Liver (tissue), 8 donors: ENCODE measurements at regions not wholly inside any gene's neighbourhood (a gene's known extent, or its start where the extent isn't known, plus 50 kb on each side); places are given as distances from the start of the nearest gene placed in this dataset.
"Not testable (repeated sequence)": the region's sequence is repeated elsewhere in the genome, so short reads cannot be mapped to it uniquely, and the experiment has no call there.

Source experiments
- DNase-seq: peaks from one replicate; pipeline ENCODE4 v3.0.0-alpha.2; 2017; ENCODE audit warnings: low spot score
- H3K27ac ChIP-seq, 2 donors: one replicate each; pipeline ENCODE4 v1.7.0; 2013; ENCODE audit warnings: inconsistent platforms in 2 of 2, low read length in 2 of 2, control low read depth in 1 of 2, low read depth in 1 of 2, mild to moderate bottlenecking in 1 of 2
- H3K27me3 ChIP-seq, 4 donors: one replicate each; pipeline versions ENCODE4 v1.6.1 to v1.7.0; 2013; ENCODE audit warnings: low read length in 3 of 4, inconsistent platforms in 1 of 4, mild to moderate bottlenecking in 1 of 4, moderate library complexity in 1 of 4; ENCODE audit not compliant: control insufficient read depth in 4 of 4, insufficient read depth in 4 of 4
- H3K36me3 ChIP-seq, 4 donors: one replicate each; pipeline versions ENCODE4 v1.6.1 to v1.7.0; 2013; ENCODE audit warnings: low read length in 3 of 4, mild to moderate bottlenecking in 3 of 4, low read depth in 1 of 4, moderate library complexity in 1 of 4; ENCODE audit not compliant: control insufficient read depth in 4 of 4, insufficient read depth in 3 of 4
- H3K4me1 ChIP-seq, 4 donors: one replicate each; pipeline versions ENCODE4 v1.6.1 to v1.7.0; 2013; ENCODE audit warnings: low read length in 3 of 4, mild to moderate bottlenecking in 3 of 4, moderate library complexity in 1 of 4; ENCODE audit not compliant: control insufficient read depth in 4 of 4, insufficient read depth in 4 of 4
- H3K4me3 ChIP-seq, 3 donors: one replicate each; pipeline versions ENCODE4 v1.6.1 to v1.7.0; 2013; ENCODE audit warnings: low read length in 3 of 3, control low read depth in 1 of 3, low read depth in 1 of 3, mild to moderate bottlenecking in 1 of 3
- H3K9ac ChIP-seq, 2 donors: one replicate each; pipeline ENCODE4 v1.7.0; 2013; ENCODE audit warnings: low read length in 2 of 2, mild to moderate bottlenecking in 2 of 2, moderate library complexity in 2 of 2, control low read depth in 1 of 2, low read depth in 1 of 2
- H3K9me3 ChIP-seq, 4 donors: one replicate each; pipeline versions ENCODE4 v1.6.1 to v1.7.0; 2013; ENCODE audit warnings: low read length in 3 of 4; ENCODE audit not compliant: control insufficient read depth in 4 of 4
- ATF3 ChIP-seq: IDR thresholded peaks from 2 replicates; pipeline ENCODE4 v1.6.1; 2016; ENCODE audit warnings: antibody characterized with exemption
- CTCF ChIP-seq: fragments of 150-350 bp; IDR thresholded peaks from 2 replicates; pipeline ENCODE4 v1.5.1; 2017; ENCODE audit warnings: improper control_type of control experiment, low read depth, low read length; ENCODE audit not compliant: missing input control
- EGR1 ChIP-seq, 2 donors: IDR thresholded peaks; 2 replicates each; pipeline ENCODE4 v1.6.1; 2016 to 2018; ENCODE audit warnings: antibody characterized with exemption in 2 of 2, low read depth in 2 of 2
- FOXA1 ChIP-seq: IDR thresholded peaks from 2 replicates; pipeline ENCODE4 v1.6.1; 2016; ENCODE audit warnings: antibody characterized with exemption
- FOXA2 ChIP-seq: IDR thresholded peaks from 2 replicates; pipeline ENCODE4 v1.6.1; 2016; ENCODE audit warnings: antibody characterized with exemption
- GABPA ChIP-seq, 2 donors: IDR thresholded peaks in 1 of 2; conservative IDR thresholded peaks in 1 of 2; 2 replicates each; pipeline ENCODE4 v1.6.1; 2016; ENCODE audit warnings: antibody characterized with exemption in 2 of 2, mild to moderate bottlenecking in 1 of 2, moderate library complexity in 1 of 2
- HNF4A ChIP-seq, 2 donors: conservative IDR thresholded peaks; 2 replicates each; pipeline ENCODE4 v1.6.1; 2016; ENCODE audit warnings: antibody characterized with exemption in 2 of 2, mild to moderate bottlenecking in 2 of 2
- HNF4G ChIP-seq: IDR thresholded peaks from 2 replicates; pipeline ENCODE4 v1.6.1; 2016; ENCODE audit warnings: antibody characterized with exemption
- JUND ChIP-seq, 2 donors: IDR thresholded peaks; 2 replicates each; pipeline ENCODE4 v1.6.1; 2016; ENCODE audit warnings: antibody characterized with exemption in 2 of 2
- NR2F2 ChIP-seq: IDR thresholded peaks from 2 replicates; pipeline ENCODE4 v1.6.1; 2016; ENCODE audit warnings: antibody characterized with exemption
- RAD21 ChIP-seq, 2 donors: IDR thresholded peaks; 2 replicates each; pipeline ENCODE4 v1.6.1; 2016; ENCODE audit warnings: antibody characterized with exemption in 2 of 2, mild to moderate bottlenecking in 2 of 2
- REST ChIP-seq: IDR thresholded peaks from 2 replicates; pipeline ENCODE4 v1.6.1; 2016; ENCODE audit warnings: antibody characterized with exemption, mild to moderate bottlenecking
- RXRA ChIP-seq, 2 donors: IDR thresholded peaks; 2 replicates each; pipeline ENCODE4 v1.6.1; 2017 to 2018; ENCODE audit warnings: antibody characterized with exemption in 2 of 2, mild to moderate bottlenecking in 1 of 2
- TAF1 ChIP-seq: conservative IDR thresholded peaks from 2 replicates; pipeline ENCODE4 v1.6.1; 2016; ENCODE audit warnings: antibody characterized with exemption, mild to moderate bottlenecking
- YY1 ChIP-seq: IDR thresholded peaks from 2 replicates; pipeline ENCODE4 v1.6.1; 2016; ENCODE audit warnings: antibody characterized with exemption, mild to moderate bottlenecking
- ZBTB33 ChIP-seq: IDR thresholded peaks from 2 replicates; pipeline ENCODE4 v1.6.1; 2016; ENCODE audit warnings: antibody characterized with exemption
- WGBS: extraction: QIAGEN DNeasy Blood & Tissue Kit; methylation state at CpG from one replicate; pipeline ENCODE4 v1.1.7; 2013; 5-methylcytosine and 5-hydroxymethylcytosine counted together
- TF ChIP-seq, protein P1 (sequence below): IDR thresholded peaks from 2 replicates; pipeline ENCODE4 v1.6.1; 2016; ENCODE audit warnings: antibody characterized with exemption
- donor health status: healthy.
- donor health status: healthy.
- donor health status: healthy.
- donor health status: healthy.
- donor health status: healthy.

GRCh38 chr5:120174089-120174488 lies 290.0 kb upstream of the PRR16 start:
- Histone ChIP-seq H3K4me1 (no peaks in the 10 kb centered on the region), H3K36me3 (no peaks in the 10 kb centered on the region), H3K4me3 (no peak overlapping the region), H3K9me3 (no peaks in the 10 kb centered on the region), H3K27me3 (no peaks in the 10 kb centered on the region), H3K27ac (no peak overlapping the region), H3K9ac (no peak overlapping the region)
- 83% methylated on average over 2 of the region's 2 CpGs for WGBS
- TF ChIP-seq, protein P1, sequence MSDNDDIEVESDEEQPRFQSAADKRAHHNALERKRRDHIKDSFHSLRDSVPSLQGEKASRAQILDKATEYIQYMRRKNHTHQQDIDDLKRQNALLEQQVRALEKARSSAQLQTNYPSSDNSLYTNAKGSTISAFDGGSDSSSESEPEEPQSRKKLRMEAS = no peak
- TF ChIP-seq NR2F2 (no peak), YY1 (no peak), EGR1 (IDR thresholded peaks at IDR 0.05; ENCODE audit: low read depth in 2 of 2) (no peak), GABPA (IDR thresholded peaks at IDR 0.05 in 1 of 2, conservative IDR thresholded peaks at IDR 0.05 in 1 of 2) (no peak), FOXA2 (no peak), ZBTB33 (no peak), RXRA (IDR thresholded peaks at IDR 0.05) (no peak), FOXA1 (no peak), REST (no peak), TAF1 (no peak), CTCF (no peak), JUND (IDR thresholded peaks at IDR 0.05) (no peak), RAD21 (IDR thresholded peaks at IDR 0.05) (no peak), HNF4G (no peak), ATF3 (no peak), HNF4A (conservative IDR thresholded peaks at IDR 0.05) (no peak)
- no peak for DNase-seq

DNA sequence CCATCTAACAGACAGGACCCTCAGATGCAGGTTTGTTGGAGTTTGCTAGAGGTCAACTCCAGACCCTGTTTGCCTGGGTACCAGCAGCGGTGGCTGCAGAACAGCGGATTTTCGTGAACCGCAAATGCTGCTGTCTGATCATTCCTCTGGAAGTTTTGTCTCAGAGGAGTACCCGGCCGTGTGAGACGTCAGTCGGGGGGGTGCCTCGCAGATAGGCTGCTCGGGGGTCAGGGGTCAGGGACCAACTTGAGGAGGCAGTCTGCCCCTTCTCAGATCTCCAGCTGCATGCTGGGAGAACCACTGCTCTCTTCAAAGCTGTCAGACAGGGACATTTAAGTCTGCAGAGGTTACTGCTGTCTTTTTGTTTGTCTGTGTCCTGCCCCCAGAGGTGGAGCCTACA lies 282.9 kb upstream of the PRR16 start:
- not testable (repeated sequence) for DNase-seq, H3K4me1 ChIP-seq, H3K9ac ChIP-seq, H3K36me3 ChIP-seq, H3K9me3 ChIP-seq, H3K27ac ChIP-seq, H3K4me3 ChIP-seq, H3K27me3 ChIP-seq
- WGBS = 81% methylated on average over 10 of the region's 10 CpGs

DNA sequence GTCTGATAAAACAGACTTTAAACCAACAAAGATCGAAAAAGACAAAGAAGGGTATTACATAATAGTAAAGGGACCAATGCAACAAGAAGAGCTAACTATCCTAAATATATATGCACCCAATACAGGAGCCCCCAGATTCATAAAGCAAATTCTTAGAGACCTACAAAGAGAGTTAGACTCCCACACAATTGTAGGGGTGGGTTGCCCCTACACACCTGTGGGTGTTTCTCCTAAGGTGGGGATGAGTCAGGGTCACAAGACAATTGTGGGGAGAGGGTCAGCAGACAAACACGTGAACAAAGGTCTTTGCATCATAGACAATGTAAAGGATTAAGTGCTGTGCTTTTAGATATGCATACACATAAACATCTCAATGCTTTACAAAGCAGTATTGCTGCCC lies 269.4 kb upstream of the PRR16 start:
- DNase-seq, H3K9me3 ChIP-seq, H3K4me1 ChIP-seq, H3K27me3 ChIP-seq, H3K36me3 ChIP-seq, H3K4me3 ChIP-seq, H3K9ac ChIP-seq, H3K27ac ChIP-seq: not testable (repeated sequence)
- 64% methylated on average over 2 of the region's 2 CpGs for WGBS
